Lower leg skin (tissue), 4 donors: ENCODE measurements at regions not wholly inside any gene's neighbourhood (a gene's known extent, or its start where the extent isn't known, plus 50 kb on each side); places are given as distances from the start of the nearest gene placed in this dataset.

Experiments used
- DNase-seq, 2 donors: peaks; one replicate each; pipeline ENCODE4 v3.0.0-alpha.2; 2019; ENCODE audit warnings: low spot score in 2 of 2
- H3K4me3 ChIP-seq: fragments of 200-600 bp; sonication (generic); 2 replicates; pipeline ENCODE4 v1.5.1; 2017; ENCODE audit warnings: mild to moderate bottlenecking, low read depth; ENCODE audit not compliant: poor library complexity, severe bottlenecking
- CTCF ChIP-seq, 3 donors: fragments of 450-650 bp; IDR thresholded peaks; one replicate each; pipeline ENCODE4 v1.5.1; 2016; ENCODE audit warnings: antibody characterized with exemption in 3 of 3, mild to moderate bottlenecking in 3 of 3, moderate library complexity in 2 of 3
- POLR2A ChIP-seq, 2 donors: fragments of 450-650 bp; IDR thresholded peaks; one replicate each; pipeline ENCODE4 v1.6.1; 2016 to 2017; ENCODE audit warnings: antibody characterized with exemption in 2 of 2, mild to moderate bottlenecking in 1 of 2, moderate library complexity in 1 of 2
- WGBS, 2 donors: methylation state at CpG; one replicate each; pipeline ENCODE4 v1.1.5; 2018; 5-methylcytosine and 5-hydroxymethylcytosine counted together
- intact Hi-C: fragments of 100-400 bp; cut with DNase I; formaldehyde crosslinking; loops from one replicate; pipeline ENCODE4 v1.15.0; 2023; ENCODE audit warnings: low total_unique reads

- 49 to 66% methylated on average over 3 of the region's 3 CpGs for WGBS, 2 donors
- intact Hi-C loops = no loop called here
- no peak overlapping the region for H3K4me3 ChIP-seq
- TF ChIP-seq POLR2A (IDR thresholded peaks at IDR 0.05) (no peak), CTCF (IDR thresholded peaks at IDR 0.05) (no peak)
- DNase-seq = no peak
Measured at GRCh38 chr17:22654447-22654846, 962.1 kb downstream of the KCNJ18 start.

- intact Hi-C loops = no loop called here
- no peak for DNase-seq
- no peak overlapping the region for H3K4me3 ChIP-seq
- TF ChIP-seq CTCF (IDR thresholded peaks at IDR 0.05) = no peak
- no peak for TF ChIP-seq POLR2A (IDR thresholded peaks at IDR 0.05)
- 59 to 73% methylated on average over 4 of the region's 4 CpGs for WGBS, 2 donors
Measured at GRCh38 chr17:22669721-22670120, 977.4 kb downstream of the KCNJ18 start.

GRCh38 chr17:22671110-22671509 is 978.8 kb downstream of the KCNJ18 start:
- intact Hi-C loops = no loop called here
- TF ChIP-seq POLR2A (IDR thresholded peaks at IDR 0.05) (no peak), CTCF (IDR thresholded peaks at IDR 0.05) (no peak)
- no peak for DNase-seq
- no peak overlapping the region for H3K4me3 ChIP-seq
- 80 to 85% methylated on average over 7 of the region's 7 CpGs for WGBS, 2 donors

- DNase-seq = no peak
- TF ChIP-seq POLR2A (IDR thresholded peaks at IDR 0.05) = no peak
- no peak for TF ChIP-seq CTCF (IDR thresholded peaks at IDR 0.05)
- no peak overlapping the region for H3K4me3 ChIP-seq
- intact Hi-C loops = no loop called here
- WGBS, 2 donors = 85 to 87% methylated on average over 35 of the region's 35 CpGs
Measured at GRCh38 chr17:22692066-22692805, 999.9 kb downstream of the KCNJ18 start.

DNA sequence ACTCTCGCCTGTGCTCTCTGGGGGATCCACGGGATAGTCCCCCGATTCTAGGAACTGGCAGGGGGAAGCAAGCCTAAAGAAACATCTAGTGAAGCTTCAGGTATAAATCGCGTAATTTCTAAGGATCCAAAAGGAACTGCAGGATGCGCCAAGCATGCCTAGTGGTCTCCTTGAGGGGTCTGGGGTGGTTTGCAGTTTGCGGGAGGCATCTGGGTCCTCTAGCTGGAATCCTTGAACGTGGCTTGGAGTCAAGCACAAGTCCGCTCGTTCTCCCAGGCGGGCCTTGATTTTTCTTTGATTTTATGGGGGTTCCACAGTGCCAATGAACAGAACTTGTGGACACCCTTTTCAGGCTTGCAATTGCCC is 1000.5 kb downstream of the KCNJ18 start:
- WGBS, 2 donors = 82 to 83% methylated on average over 11 of the region's 11 CpGs
- H3K4me3 ChIP-seq = no peak overlapping the region
- DNase-seq = no peak
- intact Hi-C loops = no loop called here
- TF ChIP-seq POLR2A (IDR thresholded peaks at IDR 0.05) = no peak
- TF ChIP-seq CTCF (IDR thresholded peaks at IDR 0.05) = no peak
